ENCODE measurements at regions not wholly inside any gene's neighbourhood (a gene's known extent, or its start where the extent isn't known, plus 50 kb on each side); places are given as distances from the start of the nearest gene placed in this dataset.

- Histone ChIP-seq H3K9me2 (ENCODE audit: insufficient read depth, low read length) (no peaks in the 10 kb centered on the region), H3K4me3 (ENCODE audit: low read length) (no peak overlapping the region), H3K4me2 (ENCODE audit: low read length) (no peak overlapping the region), H3K9me3 (ENCODE audit: low read length) (no peaks in the 10 kb centered on the region), H3K79me2 (replicated peaks; ENCODE audit: insufficient read depth, low read length) (no peaks in the 10 kb centered on the region), H3K9ac (ENCODE audit: low read length) (no peak overlapping the region), H4K20me1 (ENCODE audit: insufficient read depth) (no peaks in the 10 kb centered on the region), H3K27ac (ENCODE audit: low read length) (no peak overlapping the region), H3F3A (ENCODE audit: insufficient read depth, low read length, poor library complexity, severe bottlenecking) (no peaks in the 10 kb centered on the region), H3K27me3 (ENCODE audit: insufficient read depth, low read depth, low read length) (no peaks in the 10 kb centered on the region), H2AFZ (ENCODE audit: low read depth, low read length) (no peak overlapping the region), H3K36me3 (ENCODE audit: insufficient read depth, low read length) (no peaks in the 10 kb centered on the region)
- no peak for TF ChIP-seq TAF1 (IDR thresholded peaks at IDR 0.05; ENCODE audit: low read depth)
- no peak for TF ChIP-seq SMC3 (conservative IDR thresholded peaks at IDR 0.05; ENCODE audit: poor library complexity)
- TF ChIP-seq RAD21 (conservative IDR thresholded peaks at IDR 0.05), result no peak
- no peak for TF ChIP-seq EP300 (conservative IDR thresholded peaks at IDR 0.05; ENCODE audit: poor library complexity, severe bottlenecking)
- TF ChIP-seq MXI1 (conservative IDR thresholded peaks at IDR 0.05; ENCODE audit: poor library complexity, severe bottlenecking), result no peak
- TF ChIP-seq EZH2 (IDR thresholded peaks at IDR 0.05; ENCODE audit: borderline replicate concordance, insufficient read depth, low read length, poor library complexity, severe bottlenecking), result no peak
- TF ChIP-seq REST (IDR thresholded peaks at IDR 0.05; ENCODE audit: borderline replicate concordance), result no peak
- no peak for TF ChIP-seq POLR2AphosphoS5 (IDR thresholded peaks at IDR 0.05)
- no peak for TF ChIP-seq CTCF (IDR thresholded peaks at IDR 0.05; ENCODE audit: poor library complexity, severe bottlenecking)
Measured at GRCh38 chr4:110865611-110866259, 242.9 kb upstream of the PITX2 start.

- Histone ChIP-seq H3K9me3 (ENCODE audit: low read length) (no peaks in the 10 kb centered on the region), H3K4me2 (ENCODE audit: low read length) (no peak overlapping the region), H2AFZ (ENCODE audit: low read depth, low read length) (no peak overlapping the region), H3K9me2 (ENCODE audit: insufficient read depth, low read length) (no peaks in the 10 kb centered on the region), H3K9ac (ENCODE audit: low read length) (no peak overlapping the region), H3K79me2 (replicated peaks; ENCODE audit: insufficient read depth, low read length) (no peaks in the 10 kb centered on the region), H4K20me1 (ENCODE audit: insufficient read depth) (no peaks in the 10 kb centered on the region), H3F3A (ENCODE audit: insufficient read depth, low read length, poor library complexity, severe bottlenecking) (no peaks in the 10 kb centered on the region), H3K36me3 (ENCODE audit: insufficient read depth, low read length) (no peaks in the 10 kb centered on the region), H3K27me3 (ENCODE audit: insufficient read depth, low read depth, low read length) (no peaks in the 10 kb centered on the region), H3K4me3 (ENCODE audit: low read length) (no peak overlapping the region), H3K27ac (ENCODE audit: low read length) (no peak overlapping the region)
- TF ChIP-seq MXI1 (conservative IDR thresholded peaks at IDR 0.05; ENCODE audit: poor library complexity, severe bottlenecking) (no peak), TAF1 (IDR thresholded peaks at IDR 0.05; ENCODE audit: low read depth) (no peak), EZH2 (IDR thresholded peaks at IDR 0.05; ENCODE audit: borderline replicate concordance, insufficient read depth, low read length, poor library complexity, severe bottlenecking) (no peak), RAD21 (conservative IDR thresholded peaks at IDR 0.05) (no peak), SMC3 (conservative IDR thresholded peaks at IDR 0.05; ENCODE audit: poor library complexity) (no peak), CTCF (IDR thresholded peaks at IDR 0.05; ENCODE audit: poor library complexity, severe bottlenecking) (no peak), EP300 (conservative IDR thresholded peaks at IDR 0.05; ENCODE audit: poor library complexity, severe bottlenecking) (no peak), REST (IDR thresholded peaks at IDR 0.05; ENCODE audit: borderline replicate concordance) (no peak), POLR2AphosphoS5 (IDR thresholded peaks at IDR 0.05) (no peak)
Measured at GRCh38 chr4:110867251-110867960, 244.5 kb upstream of the PITX2 start.
